Activated B cell treated with CpG ODN at 0.5 μM for 24 hours (primary cell): ENCODE measurements at regions not wholly inside any gene's neighbourhood (a gene's known extent, or its start where the extent isn't known, plus 50 kb on each side); places are given as distances from the start of the nearest gene placed in this dataset.

Source experiments
- ATAC-seq: fragments of 200-7000 bp; cut with Tn5 transposase; one replicate; pipeline ENCODE4 v1.10.0; 2021; ENCODE audit warnings: low read depth, mild to moderate bottlenecking, moderate library complexity
- CTCF ChIA-PET: fragments of 350-600 bp; sonication (Branson Sonifier 250); formaldehyde crosslinking; loops from one replicate; lab custom pipeline; 2021; ENCODE audit warnings: antibody characterized with exemption; lab: Charles Lee
- POLR2A ChIA-PET: fragments of 350-600 bp; sonication (Branson Sonifier 250); formaldehyde crosslinking; loops from one replicate; lab custom pipeline; 2021; ENCODE audit warnings: antibody characterized with exemption; lab: Charles Lee
- DNase-seq: peaks from one replicate; pipeline ENCODE4 v3.0.0; 2022
- H3K27ac Mint-ChIP-seq: one replicate; pipeline ENCODE4 v1.8.0; 2020; ENCODE audit warnings: mixed read lengths
- H3K27me3 Mint-ChIP-seq: one replicate; pipeline ENCODE4 v1.8.0; 2021; ENCODE audit warnings: mixed read lengths
- H3K36me3 Mint-ChIP-seq: one replicate; pipeline ENCODE4 v1.8.0; 2021; ENCODE audit warnings: low read depth, mixed read lengths
- H3K4me1 Mint-ChIP-seq: one replicate; pipeline ENCODE4 v1.8.0; 2021; ENCODE audit warnings: mixed read lengths
- H3K4me3 Mint-ChIP-seq: one replicate; pipeline ENCODE4 v1.8.0; 2020; ENCODE audit warnings: mild to moderate bottlenecking, mixed read lengths
- H3K9me3 Mint-ChIP-seq: one replicate; pipeline ENCODE4 v1.8.0; 2020; ENCODE audit warnings: mixed read lengths
- intact Hi-C: fragments of 100-400 bp; cut with micrococcal nuclease; formaldehyde crosslinking; loops from one replicate; pipeline ENCODE4 v1.15.1; 2024
- TF ChIP-seq, protein P1 (sequence below): fragments of 200-600 bp; IDR thresholded peaks from one replicate; pipeline ENCODE4 v1.8.0; 2022; ENCODE audit warnings: antibody characterized with exemption, mild to moderate bottlenecking

DNA sequence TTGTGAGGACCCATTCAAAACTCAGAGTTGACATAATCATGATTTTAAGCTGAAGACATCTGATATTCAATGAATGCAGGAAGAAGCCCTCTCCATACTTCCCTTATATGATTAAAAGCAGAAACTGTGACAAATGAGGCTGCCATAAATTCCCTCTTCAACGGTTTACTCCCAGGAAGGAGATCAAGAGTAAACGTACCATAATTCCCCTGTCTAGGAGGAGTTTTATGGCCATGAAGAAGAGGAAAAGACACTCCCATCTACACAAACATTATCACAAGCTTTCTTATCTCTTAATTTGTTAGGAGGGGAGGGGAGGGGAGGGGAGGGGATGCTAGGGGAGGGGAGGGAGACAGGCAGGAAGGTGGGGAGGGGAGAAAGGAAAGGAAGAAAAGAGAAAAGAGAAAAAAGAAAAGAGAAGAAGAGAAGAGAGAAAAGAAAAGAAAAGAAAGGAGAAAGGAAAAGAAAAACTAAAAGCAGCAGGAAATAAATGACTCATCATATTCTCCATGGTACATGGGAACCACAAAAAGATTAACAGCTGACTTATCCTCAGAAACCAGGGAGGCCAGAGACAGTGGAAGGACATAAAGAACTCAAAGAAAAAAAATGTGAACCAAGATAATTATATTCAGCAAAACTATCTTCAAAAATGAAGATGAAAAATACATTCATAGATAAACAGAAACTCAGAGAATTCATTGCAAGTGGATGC, 121.6 kb downstream of the ALOX5 start:
- no peak for ATAC-seq
- no peak overlapping the region for H3K4me3 Mint-ChIP-seq
- peaks cover 12% of the 10 kb centered on the region for H3K4me1 Mint-ChIP-seq
- intact Hi-C loops = no loop called here
- ChIA-PET CTCF (no interaction called here), POLR2A (interaction anchor here (0.8 kb wide), 1 partner anchor 34 kb away, joined by 6 read pairs; no protein-coding TSS in a partner anchor)
- H3K9me3 Mint-ChIP-seq = peaks cover 13% of the 10 kb centered on the region
- H3K27ac Mint-ChIP-seq = no peak overlapping the region
- H3K27me3 Mint-ChIP-seq = no peaks in the 10 kb centered on the region
- H3K36me3 Mint-ChIP-seq = peaks cover 36% of the 10 kb centered on the region
- no peak for DNase-seq
- TF ChIP-seq, protein P1, sequence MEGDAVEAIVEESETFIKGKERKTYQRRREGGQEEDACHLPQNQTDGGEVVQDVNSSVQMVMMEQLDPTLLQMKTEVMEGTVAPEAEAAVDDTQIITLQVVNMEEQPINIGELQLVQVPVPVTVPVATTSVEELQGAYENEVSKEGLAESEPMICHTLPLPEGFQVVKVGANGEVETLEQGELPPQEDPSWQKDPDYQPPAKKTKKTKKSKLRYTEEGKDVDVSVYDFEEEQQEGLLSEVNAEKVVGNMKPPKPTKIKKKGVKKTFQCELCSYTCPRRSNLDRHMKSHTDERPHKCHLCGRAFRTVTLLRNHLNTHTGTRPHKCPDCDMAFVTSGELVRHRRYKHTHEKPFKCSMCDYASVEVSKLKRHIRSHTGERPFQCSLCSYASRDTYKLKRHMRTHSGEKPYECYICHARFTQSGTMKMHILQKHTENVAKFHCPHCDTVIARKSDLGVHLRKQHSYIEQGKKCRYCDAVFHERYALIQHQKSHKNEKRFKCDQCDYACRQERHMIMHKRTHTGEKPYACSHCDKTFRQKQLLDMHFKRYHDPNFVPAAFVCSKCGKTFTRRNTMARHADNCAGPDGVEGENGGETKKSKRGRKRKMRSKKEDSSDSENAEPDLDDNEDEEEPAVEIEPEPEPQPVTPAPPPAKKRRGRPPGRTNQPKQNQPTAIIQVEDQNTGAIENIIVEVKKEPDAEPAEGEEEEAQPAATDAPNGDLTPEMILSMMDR = no peak
